PC-9 (cell line): ENCODE measurements at regions not wholly inside any gene's neighbourhood (a gene's known extent, or its start where the extent isn't known, plus 50 kb on each side); places are given as distances from the start of the nearest gene placed in this dataset.

Source experiments
- EZH2 ChIP-seq: fragments of 200-600 bp; sonication (generic); IDR thresholded peaks from 2 replicates; pipeline ENCODE4 v1.8.0; 2017; ENCODE audit warnings: antibody characterized with exemption, low read depth
- TF ChIP-seq, protein P1 (sequence below): fragments of 200-600 bp; sonication (generic); conservative IDR thresholded peaks from 2 replicates; pipeline ENCODE4 v1.6.1; 2017; ENCODE audit warnings: mixed run types, antibody characterized with exemption, mild to moderate bottlenecking, moderate library complexity

DNA sequence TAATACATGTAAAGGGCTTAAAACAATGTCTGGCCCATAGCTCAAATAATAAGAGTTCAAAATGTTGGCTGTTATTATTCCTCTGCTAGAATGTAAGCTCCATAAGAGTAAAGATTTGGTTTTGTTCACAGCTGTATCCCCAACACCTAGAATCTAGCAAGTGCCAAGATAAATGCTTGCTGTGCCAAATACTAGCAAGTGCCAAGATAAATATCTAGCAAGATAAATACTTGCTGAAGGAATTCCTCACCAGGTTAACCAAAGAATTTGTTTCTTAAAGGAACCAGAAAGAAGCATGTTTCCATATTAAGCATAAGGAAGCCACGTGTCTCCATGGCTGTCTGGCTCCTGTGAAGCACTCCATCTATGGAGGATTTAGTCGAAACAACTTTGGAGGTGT lies 235.2 kb upstream of the SP4 start:
- TF ChIP-seq, protein P1, sequence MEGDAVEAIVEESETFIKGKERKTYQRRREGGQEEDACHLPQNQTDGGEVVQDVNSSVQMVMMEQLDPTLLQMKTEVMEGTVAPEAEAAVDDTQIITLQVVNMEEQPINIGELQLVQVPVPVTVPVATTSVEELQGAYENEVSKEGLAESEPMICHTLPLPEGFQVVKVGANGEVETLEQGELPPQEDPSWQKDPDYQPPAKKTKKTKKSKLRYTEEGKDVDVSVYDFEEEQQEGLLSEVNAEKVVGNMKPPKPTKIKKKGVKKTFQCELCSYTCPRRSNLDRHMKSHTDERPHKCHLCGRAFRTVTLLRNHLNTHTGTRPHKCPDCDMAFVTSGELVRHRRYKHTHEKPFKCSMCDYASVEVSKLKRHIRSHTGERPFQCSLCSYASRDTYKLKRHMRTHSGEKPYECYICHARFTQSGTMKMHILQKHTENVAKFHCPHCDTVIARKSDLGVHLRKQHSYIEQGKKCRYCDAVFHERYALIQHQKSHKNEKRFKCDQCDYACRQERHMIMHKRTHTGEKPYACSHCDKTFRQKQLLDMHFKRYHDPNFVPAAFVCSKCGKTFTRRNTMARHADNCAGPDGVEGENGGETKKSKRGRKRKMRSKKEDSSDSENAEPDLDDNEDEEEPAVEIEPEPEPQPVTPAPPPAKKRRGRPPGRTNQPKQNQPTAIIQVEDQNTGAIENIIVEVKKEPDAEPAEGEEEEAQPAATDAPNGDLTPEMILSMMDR = no peak
- TF ChIP-seq EZH2 = no peak
